Activated naive CD4-positive, alpha-beta T cell treated with anti-CD3 and anti-CD28 coated beads, Interleukin-2, amount 10 ng/mL, durations not matched to agents 7 days and 5 days (primary cell): ENCODE measurements at regions not wholly inside any gene's neighbourhood (a gene's known extent, or its start where the extent isn't known, plus 50 kb on each side); places are given as distances from the start of the nearest gene placed in this dataset.

Experiments
- CTCF ChIA-PET: fragments of 350-600 bp; sonication (Branson Sonifier 250); formaldehyde crosslinking; loops from one replicate; lab custom pipeline; 2021; ENCODE audit warnings: antibody characterized with exemption; lab: Charles Lee
- DNase-seq: peaks from one replicate; pipeline ENCODE4 v3.0.0-alpha.2; 2020
- H3K27ac Mint-ChIP-seq: one replicate; pipeline ENCODE4 v1.8.0; 2021; ENCODE audit warnings: mild to moderate bottlenecking, moderate library complexity, mixed read lengths
- H3K27me3 Mint-ChIP-seq: one replicate; pipeline ENCODE4 v1.8.0; 2021; ENCODE audit warnings: mild to moderate bottlenecking, mixed read lengths
- H3K36me3 Mint-ChIP-seq: one replicate; pipeline ENCODE4 v1.8.0; 2021; ENCODE audit warnings: mixed read lengths
- H3K4me1 Mint-ChIP-seq: one replicate; pipeline ENCODE4 v1.8.0; 2021; ENCODE audit warnings: mixed read lengths
- H3K4me3 Mint-ChIP-seq: one replicate; pipeline ENCODE4 v1.8.0; 2021; ENCODE audit warnings: mild to moderate bottlenecking, moderate library complexity, mixed read lengths
- H3K9me3 Mint-ChIP-seq: one replicate; pipeline ENCODE4 v1.8.0; 2021; ENCODE audit warnings: mixed read lengths

DNA sequence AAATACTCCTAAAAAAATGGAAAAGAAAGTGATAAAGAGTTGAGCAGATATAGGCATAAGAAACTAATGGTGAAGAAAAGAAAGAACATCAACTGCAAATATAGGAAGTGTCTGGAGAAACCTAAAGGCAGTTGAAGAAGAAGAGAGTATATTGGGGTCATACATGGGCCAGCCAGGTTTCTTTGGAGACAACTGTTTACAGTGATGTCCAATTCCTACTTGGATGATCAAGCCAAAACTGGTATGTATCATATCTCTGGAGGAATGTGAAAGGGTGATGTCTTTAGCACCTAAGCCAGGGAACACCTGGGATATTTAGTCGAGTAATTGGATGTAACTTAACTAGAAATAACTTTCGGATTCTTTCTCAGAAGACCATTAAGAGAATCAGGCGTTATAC is 129.3 kb upstream of the FLRT2 start:
- Mint-ChIP-seq H3K27me3 (no peaks in the 10 kb centered on the region), H3K36me3 (no peaks in the 10 kb centered on the region), H3K9me3 (peaks cover 6% of the 10 kb centered on the region), H3K27ac (no peak overlapping the region), H3K4me3 (no peak overlapping the region), H3K4me1 (no peaks in the 10 kb centered on the region)
- CTCF ChIA-PET = no interaction called here
- DNase-seq = no peak

DNA sequence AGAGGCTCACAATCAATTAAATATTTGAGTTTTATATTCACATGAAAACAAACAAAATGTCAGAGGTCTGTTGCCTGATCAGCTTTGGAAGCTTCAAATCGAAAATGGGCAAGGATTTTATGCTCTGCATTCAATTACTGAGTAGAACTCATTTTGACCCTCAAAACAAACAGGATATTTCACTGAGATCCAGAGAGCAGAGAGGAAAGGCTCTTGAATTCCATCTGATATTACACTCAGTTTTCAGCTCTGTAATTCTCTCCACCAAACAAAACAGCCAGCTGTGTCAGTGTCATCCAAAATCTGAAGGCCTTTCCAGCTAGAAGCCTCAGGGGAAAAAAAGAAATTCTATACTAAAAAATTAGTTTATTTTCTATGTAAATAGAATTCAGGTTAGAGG is 128.6 kb upstream of the FLRT2 start:
- Mint-ChIP-seq H3K27me3 (no peaks in the 10 kb centered on the region), H3K27ac (no peak overlapping the region), H3K4me1 (no peaks in the 10 kb centered on the region), H3K4me3 (no peak overlapping the region), H3K36me3 (no peaks in the 10 kb centered on the region), H3K9me3 (peaks cover 6% of the 10 kb centered on the region)
- CTCF ChIA-PET = no interaction called here
- DNase-seq = no peak

DNA sequence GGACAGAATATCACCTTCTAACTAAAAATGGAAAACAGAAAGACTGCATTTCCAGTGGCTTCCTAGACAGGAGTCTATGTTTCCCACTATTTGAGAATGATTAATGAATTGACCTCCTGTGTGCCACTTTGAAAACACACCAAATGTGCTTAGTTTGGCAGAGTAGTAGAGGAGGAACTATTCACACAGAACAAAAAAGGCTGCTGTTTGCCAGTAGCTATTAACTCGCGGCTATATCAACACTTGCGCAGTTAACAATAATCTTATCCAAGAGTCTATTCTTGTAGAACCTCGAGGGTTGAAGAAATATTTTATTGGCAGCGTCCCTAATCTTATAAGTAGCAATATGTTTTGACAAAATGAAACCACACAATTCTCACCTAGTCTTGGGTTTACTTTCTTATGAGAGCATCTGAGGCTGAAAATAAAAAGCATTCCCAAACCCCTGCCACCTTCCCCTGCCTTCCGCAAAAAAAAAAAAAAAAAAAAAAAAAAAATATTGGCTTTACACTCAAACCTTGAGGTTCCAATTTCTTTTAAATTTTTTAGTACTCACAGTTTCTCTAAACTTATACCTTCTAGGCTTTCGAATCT is 127.3 kb upstream of the FLRT2 start:
- CTCF ChIA-PET = no interaction called here
- Mint-ChIP-seq H3K36me3 (no peaks in the 10 kb centered on the region), H3K27me3 (no peaks in the 10 kb centered on the region), H3K4me3 (no peak overlapping the region), H3K9me3 (peaks cover 6% of the 10 kb centered on the region), H3K4me1 (no peaks in the 10 kb centered on the region), H3K27ac (no peak overlapping the region)
- DNase-seq = no peak

DNA sequence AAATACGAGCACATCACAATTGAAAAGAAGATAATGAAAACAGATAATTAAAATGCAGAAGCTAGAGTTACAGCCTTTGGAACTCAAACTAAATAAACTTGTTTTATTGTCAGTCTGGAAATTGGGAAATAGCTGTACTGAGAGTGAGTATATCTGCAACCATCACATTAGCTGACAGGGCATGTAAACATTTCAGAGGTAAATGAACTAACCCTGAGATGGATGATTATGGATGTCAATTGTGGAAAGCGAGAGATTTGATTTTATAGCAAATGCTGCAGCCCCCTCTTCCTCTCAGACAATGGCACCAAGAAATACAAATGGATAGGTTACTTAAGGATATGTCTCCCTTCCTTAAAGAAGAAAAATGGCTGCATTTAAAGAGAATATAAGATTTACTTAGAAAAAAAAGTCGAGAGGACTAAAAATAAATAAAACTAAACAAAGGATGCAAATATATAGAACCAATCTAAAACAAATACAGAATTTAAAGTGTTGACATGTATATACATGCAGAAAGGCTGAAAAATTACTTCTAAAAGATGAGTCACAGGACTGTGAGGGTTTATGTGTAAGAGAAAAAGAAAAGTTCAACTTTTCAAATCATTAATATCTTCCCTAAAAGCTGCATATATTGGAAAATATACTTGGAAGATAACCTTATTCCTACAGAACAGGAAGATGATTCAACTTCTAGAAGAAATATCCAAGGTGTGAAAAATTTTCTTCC is 120.3 kb upstream of the FLRT2 start:
- Mint-ChIP-seq H3K27ac (no peak overlapping the region), H3K36me3 (no peaks in the 10 kb centered on the region), H3K4me1 (no peaks in the 10 kb centered on the region), H3K27me3 (no peaks in the 10 kb centered on the region), H3K4me3 (no peak overlapping the region), H3K9me3 (peaks cover 3% of the 10 kb centered on the region)
- CTCF ChIA-PET = no interaction called here
- no peak for DNase-seq

DNA sequence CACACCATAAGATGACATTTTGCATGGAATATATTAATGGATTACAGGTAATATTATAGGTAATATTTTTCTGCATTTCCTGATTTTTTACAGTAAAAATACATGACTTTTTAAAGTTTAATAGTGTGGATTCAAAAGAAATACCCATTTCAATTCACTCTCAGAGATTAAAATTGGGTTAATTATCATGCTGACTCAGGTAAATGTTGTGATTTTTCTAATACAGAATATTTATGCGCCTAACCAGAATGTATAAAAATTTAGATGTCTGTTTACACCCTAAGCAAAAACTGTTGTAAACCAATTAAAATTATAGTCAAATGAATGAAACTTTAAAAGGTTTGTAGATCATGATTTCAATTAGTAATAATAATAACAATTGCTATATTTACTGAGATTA is 117.2 kb upstream of the FLRT2 start:
- no peak for DNase-seq
- Mint-ChIP-seq H3K4me1 (no peaks in the 10 kb centered on the region), H3K27me3 (no peaks in the 10 kb centered on the region), H3K27ac (no peak overlapping the region), H3K36me3 (no peaks in the 10 kb centered on the region), H3K4me3 (no peak overlapping the region), H3K9me3 (peaks cover 4% of the 10 kb centered on the region)
- CTCF ChIA-PET = no interaction called here

DNA sequence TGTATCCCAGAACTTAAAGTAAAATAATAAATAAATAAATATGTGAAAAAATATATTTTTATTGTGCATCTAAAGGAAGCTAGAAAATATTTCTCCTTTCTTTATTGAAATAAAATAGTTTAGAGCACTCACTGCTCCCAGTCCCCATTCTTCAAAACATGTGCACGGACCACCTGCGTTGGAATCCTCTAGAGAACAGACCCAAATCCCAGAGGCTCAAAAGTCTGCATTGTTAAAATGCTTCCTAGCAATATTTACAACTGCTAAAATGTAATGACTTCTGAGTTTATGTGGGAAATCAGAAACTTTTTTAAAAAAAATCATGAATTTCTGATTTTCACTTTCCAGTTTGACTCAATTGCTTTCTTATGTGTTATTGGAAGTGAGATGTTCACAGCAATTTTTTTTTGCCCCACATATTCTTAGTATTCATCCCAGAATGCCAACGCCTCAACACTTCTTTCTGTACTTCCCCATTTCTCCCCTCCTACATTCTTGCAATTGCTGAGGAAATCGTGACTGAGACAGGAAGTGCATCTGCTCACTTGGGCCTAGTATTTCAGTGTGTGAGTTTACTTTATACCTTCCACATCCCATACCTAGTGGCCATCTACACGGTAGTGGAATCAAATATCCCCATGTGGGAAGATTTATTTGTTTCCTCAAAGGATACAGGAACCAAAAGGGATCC is 116.0 kb upstream of the FLRT2 start:
- no peaks in the 10 kb centered on the region for H3K4me1 Mint-ChIP-seq
- DNase-seq = no peak
- CTCF ChIA-PET = no interaction called here
- H3K36me3 Mint-ChIP-seq = no peaks in the 10 kb centered on the region
- peaks cover 4% of the 10 kb centered on the region for H3K9me3 Mint-ChIP-seq
- H3K4me3 Mint-ChIP-seq = no peak overlapping the region
- no peaks in the 10 kb centered on the region for H3K27me3 Mint-ChIP-seq
- H3K27ac Mint-ChIP-seq = no peak overlapping the region

DNA sequence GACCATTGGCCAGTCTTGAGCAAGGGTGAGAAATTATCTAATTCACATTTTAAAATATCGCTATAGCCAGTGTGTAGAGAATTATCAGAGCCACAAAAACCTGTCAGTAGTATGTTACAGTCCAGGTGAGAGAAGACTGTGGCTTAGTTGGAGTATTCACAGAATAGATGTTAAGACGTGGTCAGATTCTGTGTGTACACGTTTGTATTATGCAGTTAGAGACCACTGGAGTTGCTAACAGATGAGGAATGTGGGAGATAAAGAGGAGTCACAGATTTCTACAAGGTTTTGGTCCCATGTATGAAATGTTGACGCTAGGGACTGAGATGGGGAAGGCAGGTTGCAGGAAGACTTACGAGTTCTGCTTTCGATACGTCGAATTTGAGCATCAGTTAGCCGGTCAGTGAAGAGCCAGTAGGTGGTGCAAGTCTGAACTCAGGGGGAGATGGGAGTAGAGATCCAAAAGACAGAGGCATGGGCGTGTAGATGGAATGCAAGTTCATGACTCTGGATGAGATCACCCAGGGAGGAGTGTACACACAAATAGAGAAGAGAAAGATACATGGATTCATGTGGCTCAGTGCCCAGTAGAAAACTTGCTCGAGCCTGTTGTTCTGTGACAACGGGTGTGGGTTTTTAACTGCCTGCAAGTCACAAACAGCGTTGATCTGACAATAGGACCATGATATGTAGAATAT is 114.8 kb upstream of the FLRT2 start:
- Mint-ChIP-seq H3K9me3 (peaks cover 7% of the 10 kb centered on the region), H3K4me3 (no peak overlapping the region), H3K4me1 (no peaks in the 10 kb centered on the region), H3K27me3 (no peaks in the 10 kb centered on the region), H3K36me3 (no peaks in the 10 kb centered on the region), H3K27ac (no peak overlapping the region)
- CTCF ChIA-PET = no interaction called here
- no peak for DNase-seq

DNA sequence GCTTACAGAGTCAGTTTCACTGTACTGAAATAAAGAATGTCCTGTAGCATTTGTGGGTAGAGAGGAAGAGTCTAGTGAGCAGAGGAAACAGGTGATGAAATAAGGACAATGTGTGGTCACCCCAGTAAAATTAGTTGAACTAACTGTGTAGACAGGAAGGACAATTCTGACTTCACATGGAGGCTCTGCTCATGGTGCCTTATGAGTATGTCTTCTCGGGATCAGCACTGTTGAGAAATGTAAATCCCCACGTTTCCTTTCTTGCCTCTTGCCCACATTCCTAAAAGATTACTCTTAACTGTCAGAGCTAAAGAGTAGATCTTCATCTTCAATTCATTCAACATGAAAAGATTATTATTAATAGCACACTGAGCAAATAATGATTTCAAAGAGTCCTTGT is 113.2 kb upstream of the FLRT2 start:
- H3K36me3 Mint-ChIP-seq = no peaks in the 10 kb centered on the region
- DNase-seq = no peak
- no peak overlapping the region for H3K27ac Mint-ChIP-seq
- no peaks in the 10 kb centered on the region for H3K27me3 Mint-ChIP-seq
- H3K4me3 Mint-ChIP-seq = no peak overlapping the region
- H3K9me3 Mint-ChIP-seq = peaks cover 5% of the 10 kb centered on the region
- CTCF ChIA-PET = no interaction called here
- H3K4me1 Mint-ChIP-seq = no peaks in the 10 kb centered on the region

DNA sequence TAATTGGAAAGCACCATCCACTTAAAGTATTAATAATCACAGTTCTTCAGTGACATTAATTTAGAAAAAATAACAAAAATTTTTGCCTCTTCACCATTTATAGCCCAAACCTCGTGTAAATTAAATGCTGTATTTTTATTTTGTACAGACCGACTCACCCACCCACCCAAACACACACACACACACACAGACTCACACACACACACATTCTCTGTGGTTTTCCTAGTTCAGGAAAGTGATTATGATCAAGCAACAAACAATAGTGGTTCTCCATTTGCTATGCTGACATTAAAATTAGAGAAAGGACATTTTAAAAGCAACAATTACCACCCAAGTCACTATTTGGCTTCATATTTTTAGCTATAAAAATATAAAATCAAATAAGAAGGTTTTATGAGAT is 112.5 kb upstream of the FLRT2 start:
- no peaks in the 10 kb centered on the region for H3K4me1 Mint-ChIP-seq
- H3K9me3 Mint-ChIP-seq = peaks cover 5% of the 10 kb centered on the region
- DNase-seq = no peak
- CTCF ChIA-PET = no interaction called here
- no peaks in the 10 kb centered on the region for H3K36me3 Mint-ChIP-seq
- no peaks in the 10 kb centered on the region for H3K27me3 Mint-ChIP-seq
- no peak overlapping the region for H3K4me3 Mint-ChIP-seq
- no peak overlapping the region for H3K27ac Mint-ChIP-seq

DNA sequence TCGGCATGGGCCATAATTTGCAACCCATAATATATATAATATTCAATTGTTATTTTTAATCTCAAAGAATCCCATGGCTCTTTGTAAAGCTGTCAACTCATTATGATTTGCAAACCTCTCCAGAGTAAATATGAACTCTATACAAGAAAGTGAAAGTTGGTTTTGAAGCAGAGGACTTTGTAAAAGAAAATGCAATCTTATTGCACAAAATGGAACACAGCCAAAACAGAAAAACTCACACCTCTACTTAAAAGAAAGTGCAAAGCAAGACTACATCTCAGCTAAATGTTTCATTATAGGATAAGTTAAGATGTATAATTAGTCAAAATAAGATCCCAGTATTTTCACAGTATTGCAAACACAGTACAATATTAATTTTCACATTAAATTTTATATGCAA is 111.2 kb upstream of the FLRT2 start:
- CTCF ChIA-PET = no interaction called here
- no peaks in the 10 kb centered on the region for H3K36me3 Mint-ChIP-seq
- H3K4me1 Mint-ChIP-seq = no peaks in the 10 kb centered on the region
- no peaks in the 10 kb centered on the region for H3K27me3 Mint-ChIP-seq
- H3K4me3 Mint-ChIP-seq = no peak overlapping the region
- no peak overlapping the region for H3K27ac Mint-ChIP-seq
- H3K9me3 Mint-ChIP-seq = peaks cover 8% of the 10 kb centered on the region
- DNase-seq = no peak

DNA sequence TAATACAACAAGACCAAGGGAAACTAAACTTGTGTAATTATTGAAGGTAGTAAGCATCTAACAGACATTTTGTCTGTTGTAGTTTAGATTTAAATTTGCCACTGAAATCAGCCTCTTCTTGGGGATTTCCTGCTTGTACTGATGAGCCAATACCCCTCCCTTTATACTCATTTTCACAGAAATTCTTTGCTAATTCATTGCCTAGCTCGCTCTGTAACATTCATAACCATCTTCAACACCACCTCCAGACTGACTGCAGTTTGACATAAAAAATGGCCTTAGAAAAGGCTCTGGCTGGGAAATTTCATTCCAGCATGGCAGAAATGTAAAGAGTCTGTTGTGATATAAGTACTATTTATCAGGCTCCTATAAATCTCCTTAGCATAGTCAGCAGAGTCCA is 109.7 kb upstream of the FLRT2 start:
- no peak for DNase-seq
- Mint-ChIP-seq H3K9me3 (peaks cover 9% of the 10 kb centered on the region), H3K36me3 (no peaks in the 10 kb centered on the region), H3K4me3 (no peak overlapping the region), H3K27me3 (no peaks in the 10 kb centered on the region), H3K4me1 (no peaks in the 10 kb centered on the region), H3K27ac (no peak overlapping the region)
- CTCF ChIA-PET = no interaction called here

DNA sequence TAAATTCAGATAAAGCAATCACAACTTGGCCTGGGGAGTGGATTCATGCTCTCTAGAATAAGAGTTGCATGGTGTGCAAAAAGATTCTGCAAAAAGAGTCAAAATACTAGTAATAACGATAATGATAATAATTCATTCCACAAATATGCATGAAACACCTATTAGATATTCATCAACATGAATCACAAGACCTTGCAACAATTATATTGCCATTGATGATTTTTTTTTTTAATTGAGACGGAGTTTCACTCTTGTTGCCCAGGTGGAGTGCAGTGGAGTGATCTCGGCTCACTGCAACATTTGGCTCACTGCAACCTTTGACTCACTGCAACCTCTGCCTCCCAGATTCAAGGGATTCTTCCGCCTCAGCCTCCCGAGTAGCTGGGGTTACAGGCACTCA is 109.2 kb upstream of the FLRT2 start:
- H3K36me3 Mint-ChIP-seq = no peaks in the 10 kb centered on the region
- CTCF ChIA-PET = no interaction called here
- H3K9me3 Mint-ChIP-seq = peaks cover 10% of the 10 kb centered on the region
- H3K27me3 Mint-ChIP-seq = no peaks in the 10 kb centered on the region
- no peak overlapping the region for H3K27ac Mint-ChIP-seq
- no peak for DNase-seq
- no peak overlapping the region for H3K4me3 Mint-ChIP-seq
- no peaks in the 10 kb centered on the region for H3K4me1 Mint-ChIP-seq

DNA sequence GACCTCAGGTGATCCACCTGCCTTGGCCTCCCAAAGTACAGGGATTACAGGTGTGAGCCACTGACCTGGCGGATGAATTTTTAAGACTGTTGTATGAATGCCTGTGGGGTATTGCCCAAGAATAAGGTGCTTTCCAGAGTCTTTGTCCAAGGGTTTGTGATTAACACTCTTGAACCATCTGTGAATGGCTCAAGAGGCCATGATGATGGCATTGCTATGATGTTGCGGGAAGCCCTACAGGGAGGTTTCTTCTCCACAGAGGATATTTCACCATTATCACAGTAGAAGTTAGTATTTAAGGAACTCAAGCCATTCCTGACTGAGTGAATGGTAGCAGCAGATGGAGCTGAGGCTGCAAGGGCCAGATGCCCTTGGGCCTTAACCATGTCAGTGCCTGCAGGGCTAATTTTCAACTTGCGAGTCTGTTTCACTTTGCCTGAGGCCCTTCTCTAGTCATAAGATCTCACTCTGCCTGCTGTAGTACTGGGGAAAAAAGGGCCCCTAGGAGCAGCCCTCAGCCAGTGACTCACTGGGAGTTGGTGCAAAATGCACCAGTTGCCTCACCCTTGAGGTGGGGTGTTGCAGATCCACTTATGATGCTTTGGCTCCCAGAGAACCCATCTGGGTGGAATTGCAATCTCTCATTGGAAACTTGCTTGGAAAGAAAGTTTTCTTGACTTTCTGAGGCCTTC is 108.6 kb upstream of the FLRT2 start:
- Mint-ChIP-seq H3K27me3 (no peaks in the 10 kb centered on the region), H3K36me3 (no peaks in the 10 kb centered on the region), H3K27ac (no peak overlapping the region), H3K4me3 (no peak overlapping the region), H3K9me3 (peaks cover 10% of the 10 kb centered on the region), H3K4me1 (no peaks in the 10 kb centered on the region)
- CTCF ChIA-PET = no interaction called here
- no peak for DNase-seq

DNA sequence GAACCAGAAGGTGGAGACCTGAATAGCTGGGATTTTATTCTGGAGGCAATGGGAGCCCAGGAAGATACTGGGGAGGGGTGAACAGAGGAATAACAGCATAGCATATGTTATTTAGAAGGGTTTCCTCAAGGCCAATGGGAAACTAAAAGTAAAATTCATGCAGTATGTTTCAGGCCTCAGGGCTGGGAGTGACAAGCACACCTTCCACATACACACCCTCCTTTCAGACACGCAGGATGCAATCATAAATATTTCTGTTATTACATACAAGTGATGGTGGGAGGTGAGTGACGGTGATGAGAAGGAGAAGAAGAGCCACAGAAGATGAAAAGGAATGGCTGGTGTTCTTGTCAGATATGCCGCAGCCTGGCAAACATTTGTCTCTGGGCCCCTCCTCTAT is 106.1 kb upstream of the FLRT2 start:
- CTCF ChIA-PET = no interaction called here
- peaks cover 10% of the 10 kb centered on the region for H3K9me3 Mint-ChIP-seq
- no peak for DNase-seq
- no peaks in the 10 kb centered on the region for H3K27me3 Mint-ChIP-seq
- H3K36me3 Mint-ChIP-seq = no peaks in the 10 kb centered on the region
- H3K4me1 Mint-ChIP-seq = no peaks in the 10 kb centered on the region
- H3K4me3 Mint-ChIP-seq = no peak overlapping the region
- no peak overlapping the region for H3K27ac Mint-ChIP-seq
